ENCODE measurements at regions not wholly inside any gene's neighbourhood (a gene's known extent, or its start where the extent isn't known, plus 50 kb on each side); places are given as distances from the start of the nearest gene placed in this dataset.

- no peak for TF ChIP-seq EP300 (IDR thresholded peaks at IDR 0.05)
- no peak for TF ChIP-seq POLR2A (IDR thresholded peaks at IDR 0.05)
- TF ChIP-seq CTCF (IDR thresholded peaks at IDR 0.05) = no peak
Observed at GRCh38 chr3:160098926-160099626, 110.4 kb downstream of the IL12A start.

Measured in stomach (tissue), 4 donors.